Fibroblast of lung (primary cell): ENCODE measurements at regions not wholly inside any gene's neighbourhood (a gene's known extent, or its start where the extent isn't known, plus 50 kb on each side); places are given as distances from the start of the nearest gene placed in this dataset.

Experiments used
- EZH2 ChIP-seq: IDR thresholded peaks from 2 replicates; pipeline ENCODE4 v1.5.1; 2012; ENCODE audit warnings: low read length, control low read depth, mild to moderate bottlenecking; ENCODE audit errors: missing control alignments
- TF ChIP-seq, protein P1 (sequence below), 2 donors: IDR thresholded peaks in 1 of 2; conservative IDR thresholded peaks in 1 of 2; 1 replicate in 1 of 2; 2 replicates in 1 of 2; pipeline ENCODE4 v1.5.1; 2011 to 2012; ENCODE audit warnings: low read length in 2 of 2, control low read depth in 1 of 2, inconsistent platforms in 1 of 2, low read depth in 1 of 2, mild to moderate bottlenecking in 1 of 2

DNA sequence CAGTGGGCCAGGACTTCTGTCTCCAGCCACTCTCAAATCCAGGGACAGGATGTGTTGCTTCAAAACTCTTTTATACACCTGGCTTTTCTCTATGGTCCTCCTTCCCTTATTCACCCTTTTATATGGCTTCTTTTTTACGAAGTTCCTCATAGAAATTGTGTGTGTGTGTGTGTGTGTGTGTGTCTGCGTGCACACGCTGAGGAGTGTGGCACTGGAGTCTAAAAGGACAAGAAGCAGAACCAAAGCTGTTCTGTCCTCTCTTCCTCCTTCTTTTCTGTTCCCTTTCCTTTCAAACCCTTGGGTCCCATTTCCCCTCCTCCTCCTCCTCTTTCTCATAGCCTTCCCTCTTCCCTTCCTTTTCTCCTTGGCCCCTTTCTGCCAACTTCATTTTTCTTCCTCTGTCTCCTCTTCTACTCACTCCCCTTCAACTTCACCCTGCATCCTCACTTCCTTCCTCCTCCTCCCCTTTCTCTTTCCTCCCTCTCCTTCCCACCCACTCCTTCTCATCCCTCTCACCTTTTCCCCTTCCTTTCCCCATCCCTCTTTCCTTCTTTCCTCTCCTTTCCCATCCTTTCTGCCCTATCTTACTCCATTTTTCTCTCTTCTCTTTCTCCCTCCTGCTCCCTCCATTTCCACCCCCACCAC, 360.5 kb downstream of the MID1IP1 start:
- TF ChIP-seq, protein P1, sequence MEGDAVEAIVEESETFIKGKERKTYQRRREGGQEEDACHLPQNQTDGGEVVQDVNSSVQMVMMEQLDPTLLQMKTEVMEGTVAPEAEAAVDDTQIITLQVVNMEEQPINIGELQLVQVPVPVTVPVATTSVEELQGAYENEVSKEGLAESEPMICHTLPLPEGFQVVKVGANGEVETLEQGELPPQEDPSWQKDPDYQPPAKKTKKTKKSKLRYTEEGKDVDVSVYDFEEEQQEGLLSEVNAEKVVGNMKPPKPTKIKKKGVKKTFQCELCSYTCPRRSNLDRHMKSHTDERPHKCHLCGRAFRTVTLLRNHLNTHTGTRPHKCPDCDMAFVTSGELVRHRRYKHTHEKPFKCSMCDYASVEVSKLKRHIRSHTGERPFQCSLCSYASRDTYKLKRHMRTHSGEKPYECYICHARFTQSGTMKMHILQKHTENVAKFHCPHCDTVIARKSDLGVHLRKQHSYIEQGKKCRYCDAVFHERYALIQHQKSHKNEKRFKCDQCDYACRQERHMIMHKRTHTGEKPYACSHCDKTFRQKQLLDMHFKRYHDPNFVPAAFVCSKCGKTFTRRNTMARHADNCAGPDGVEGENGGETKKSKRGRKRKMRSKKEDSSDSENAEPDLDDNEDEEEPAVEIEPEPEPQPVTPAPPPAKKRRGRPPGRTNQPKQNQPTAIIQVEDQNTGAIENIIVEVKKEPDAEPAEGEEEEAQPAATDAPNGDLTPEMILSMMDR (conservative IDR thresholded peaks at IDR 0.05 in 1 of 2, IDR thresholded peaks at IDR 0.05 in 1 of 2; ENCODE audit: low read depth in 1 of 2, low read length in 2 of 2), result no peak
- TF ChIP-seq EZH2, result no peak
